ENCODE measurements at regions not wholly inside any gene's neighbourhood (a gene's known extent, or its start where the extent isn't known, plus 50 kb on each side); places are given as distances from the start of the nearest gene placed in this dataset.

DNA sequence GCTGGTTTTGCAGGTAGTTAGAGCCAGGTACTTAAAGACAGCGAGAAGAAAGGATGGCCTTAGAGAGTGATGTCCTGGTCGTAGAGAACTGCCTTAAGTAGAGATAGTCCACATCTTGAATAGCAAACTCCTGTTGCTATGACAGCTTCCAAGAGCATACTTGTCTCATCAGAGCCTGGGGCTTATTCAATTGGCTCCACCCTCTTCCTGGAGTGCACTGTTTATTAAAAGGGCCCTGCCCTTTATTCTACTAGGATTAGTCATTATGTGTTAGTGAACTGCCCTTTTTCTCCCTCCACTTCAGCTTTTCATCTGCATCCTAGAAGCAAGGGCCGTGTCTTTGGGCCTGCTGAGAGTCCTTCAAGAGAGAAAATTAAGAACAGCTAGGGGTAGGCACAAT lies 94.5 kb upstream of the EOLA2 start:
- TF ChIP-seq POLR2A (IDR thresholded peaks at IDR 0.05): no peak
- TF ChIP-seq, protein P1, sequence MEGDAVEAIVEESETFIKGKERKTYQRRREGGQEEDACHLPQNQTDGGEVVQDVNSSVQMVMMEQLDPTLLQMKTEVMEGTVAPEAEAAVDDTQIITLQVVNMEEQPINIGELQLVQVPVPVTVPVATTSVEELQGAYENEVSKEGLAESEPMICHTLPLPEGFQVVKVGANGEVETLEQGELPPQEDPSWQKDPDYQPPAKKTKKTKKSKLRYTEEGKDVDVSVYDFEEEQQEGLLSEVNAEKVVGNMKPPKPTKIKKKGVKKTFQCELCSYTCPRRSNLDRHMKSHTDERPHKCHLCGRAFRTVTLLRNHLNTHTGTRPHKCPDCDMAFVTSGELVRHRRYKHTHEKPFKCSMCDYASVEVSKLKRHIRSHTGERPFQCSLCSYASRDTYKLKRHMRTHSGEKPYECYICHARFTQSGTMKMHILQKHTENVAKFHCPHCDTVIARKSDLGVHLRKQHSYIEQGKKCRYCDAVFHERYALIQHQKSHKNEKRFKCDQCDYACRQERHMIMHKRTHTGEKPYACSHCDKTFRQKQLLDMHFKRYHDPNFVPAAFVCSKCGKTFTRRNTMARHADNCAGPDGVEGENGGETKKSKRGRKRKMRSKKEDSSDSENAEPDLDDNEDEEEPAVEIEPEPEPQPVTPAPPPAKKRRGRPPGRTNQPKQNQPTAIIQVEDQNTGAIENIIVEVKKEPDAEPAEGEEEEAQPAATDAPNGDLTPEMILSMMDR (IDR thresholded peaks at IDR 0.05): no peak
